Eye (tissue), 1 donor: ENCODE measurements at regions not wholly inside any gene's neighbourhood (a gene's known extent, or its start where the extent isn't known, plus 50 kb on each side); places are given as distances from the start of the nearest gene placed in this dataset.
A peak's percentile ranks its signal among the peaks of the same experiment; 100 is the strongest.

ENCODE experiments used
- DNase-seq: peaks from one replicate; pipeline ENCODE4 v3.0.0-alpha.2; 2015

GRCh38 chr5:77569409-77569808 is 69.1 kb downstream of the OTP start:
- no peak for DNase-seq

GRCh38 chr5:77568555-77568954 is 70.0 kb downstream of the OTP start:
- no peak for DNase-seq

- no peak for DNase-seq
Observed at GRCh38 chr5:77568082-77568481, 70.4 kb downstream of the OTP start.

- DNase-seq: no peak
Observed at GRCh38 chr5:77563475-77563874, 71.4 kb upstream of the WDR41 start.

GRCh38 chr5:77561965-77562364 is 69.8 kb upstream of the WDR41 start:
- no peak for DNase-seq

GRCh38 chr5:77560677-77561263 is 68.7 kb upstream of the WDR41 start:
- peak; percentile 83 for DNase-seq

GRCh38 chr5:77558266-77558665 is 66.2 kb upstream of the WDR41 start:
- peak; percentile 13 for DNase-seq

GRCh38 chr5:77550406-77550805 is 58.3 kb upstream of the WDR41 start:
- DNase-seq: no peak

GRCh38 chr5:77545285-77545684 is 53.2 kb upstream of the WDR41 start:
- no peak for DNase-seq
